HL-60 (cell line): ENCODE measurements at regions not wholly inside any gene's neighbourhood (a gene's known extent, or its start where the extent isn't known, plus 50 kb on each side); places are given as distances from the start of the nearest gene placed in this dataset.

Experiments
- DNase-seq, 2 experiments: peaks; one replicate each; pipeline ENCODE4 v3.0.0-alpha.2; 2010 to 2020; ENCODE audit warnings: low read depth in 1 of 2, low spot score in 1 of 2
- H3K27ac ChIP-seq: fragments of 250-450 bp; sonication (Bioruptor Pico); replicated peaks from 2 replicates; pipeline ENCODE4 v1.5.1; 2020; ENCODE audit warnings: mild to moderate bottlenecking, moderate library complexity
- H3K27me3 ChIP-seq: fragments of 250-450 bp; sonication (Bioruptor Pico); 2 replicates; pipeline ENCODE4 v1.5.1; 2021; ENCODE audit warnings: mild to moderate bottlenecking, moderate library complexity; ENCODE audit not compliant: insufficient read depth, poor library complexity, severe bottlenecking
- H3K4me3 ChIP-seq: replicated peaks from 2 replicates; pipeline ENCODE4 v1.5.1; 2011; ENCODE audit warnings: mild to moderate bottlenecking, control low read depth, low read length; ENCODE audit not compliant: insufficient read depth
- GABPA ChIP-seq: IDR thresholded peaks from 2 replicates; pipeline ENCODE4 v1.6.1; 2012; ENCODE audit warnings: low read depth
- POLR2AphosphoS5 ChIP-seq: IDR thresholded peaks from 2 replicates; pipeline ENCODE4 v1.6.1; 2012; ENCODE audit warnings: low read depth
- SPI1 ChIP-seq: IDR thresholded peaks from 2 replicates; pipeline ENCODE4 v1.6.1; 2012; ENCODE audit warnings: low read depth, mild to moderate bottlenecking, borderline replicate concordance
- TF ChIP-seq, protein P1 (sequence below): IDR thresholded peaks from 2 replicates; pipeline ENCODE4 v1.6.1; 2012; ENCODE audit warnings: low read depth; ENCODE audit not compliant: insufficient replicate concordance
- TF ChIP-seq, protein P2 (sequence below): IDR thresholded peaks from one replicate; pipeline ENCODE4 v1.5.1; 2011; ENCODE audit warnings: low read length, control low read depth, inconsistent platforms; ENCODE audit not compliant: insufficient read depth

DNA sequence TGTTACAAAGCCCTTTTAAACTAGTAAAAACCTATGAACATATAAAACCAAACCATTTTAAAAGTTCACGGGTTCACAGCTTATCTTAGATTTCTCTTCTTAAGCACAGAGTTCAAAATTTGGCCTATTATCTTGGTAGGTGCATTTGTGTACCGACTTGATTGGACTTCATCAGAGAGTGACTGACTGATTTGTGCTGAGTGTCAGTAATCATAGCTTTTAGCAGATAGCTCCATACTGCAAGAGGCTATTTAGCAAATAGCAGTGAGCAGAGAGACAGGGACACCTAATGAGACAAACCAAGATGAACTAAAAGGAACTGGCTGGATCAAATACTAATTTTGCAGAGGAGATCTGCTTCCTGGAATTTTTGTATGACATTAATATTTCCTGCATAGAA lies 274.5 kb downstream of the PRR16 start:
- no peak overlapping the region for H3K27ac ChIP-seq
- TF ChIP-seq, protein P1, sequence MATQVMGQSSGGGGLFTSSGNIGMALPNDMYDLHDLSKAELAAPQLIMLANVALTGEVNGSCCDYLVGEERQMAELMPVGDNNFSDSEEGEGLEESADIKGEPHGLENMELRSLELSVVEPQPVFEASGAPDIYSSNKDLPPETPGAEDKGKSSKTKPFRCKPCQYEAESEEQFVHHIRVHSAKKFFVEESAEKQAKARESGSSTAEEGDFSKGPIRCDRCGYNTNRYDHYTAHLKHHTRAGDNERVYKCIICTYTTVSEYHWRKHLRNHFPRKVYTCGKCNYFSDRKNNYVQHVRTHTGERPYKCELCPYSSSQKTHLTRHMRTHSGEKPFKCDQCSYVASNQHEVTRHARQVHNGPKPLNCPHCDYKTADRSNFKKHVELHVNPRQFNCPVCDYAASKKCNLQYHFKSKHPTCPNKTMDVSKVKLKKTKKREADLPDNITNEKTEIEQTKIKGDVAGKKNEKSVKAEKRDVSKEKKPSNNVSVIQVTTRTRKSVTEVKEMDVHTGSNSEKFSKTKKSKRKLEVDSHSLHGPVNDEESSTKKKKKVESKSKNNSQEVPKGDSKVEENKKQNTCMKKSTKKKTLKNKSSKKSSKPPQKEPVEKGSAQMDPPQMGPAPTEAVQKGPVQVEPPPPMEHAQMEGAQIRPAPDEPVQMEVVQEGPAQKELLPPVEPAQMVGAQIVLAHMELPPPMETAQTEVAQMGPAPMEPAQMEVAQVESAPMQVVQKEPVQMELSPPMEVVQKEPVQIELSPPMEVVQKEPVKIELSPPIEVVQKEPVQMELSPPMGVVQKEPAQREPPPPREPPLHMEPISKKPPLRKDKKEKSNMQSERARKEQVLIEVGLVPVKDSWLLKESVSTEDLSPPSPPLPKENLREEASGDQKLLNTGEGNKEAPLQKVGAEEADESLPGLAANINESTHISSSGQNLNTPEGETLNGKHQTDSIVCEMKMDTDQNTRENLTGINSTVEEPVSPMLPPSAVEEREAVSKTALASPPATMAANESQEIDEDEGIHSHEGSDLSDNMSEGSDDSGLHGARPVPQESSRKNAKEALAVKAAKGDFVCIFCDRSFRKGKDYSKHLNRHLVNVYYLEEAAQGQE, result no peak
- TF ChIP-seq, protein P2, sequence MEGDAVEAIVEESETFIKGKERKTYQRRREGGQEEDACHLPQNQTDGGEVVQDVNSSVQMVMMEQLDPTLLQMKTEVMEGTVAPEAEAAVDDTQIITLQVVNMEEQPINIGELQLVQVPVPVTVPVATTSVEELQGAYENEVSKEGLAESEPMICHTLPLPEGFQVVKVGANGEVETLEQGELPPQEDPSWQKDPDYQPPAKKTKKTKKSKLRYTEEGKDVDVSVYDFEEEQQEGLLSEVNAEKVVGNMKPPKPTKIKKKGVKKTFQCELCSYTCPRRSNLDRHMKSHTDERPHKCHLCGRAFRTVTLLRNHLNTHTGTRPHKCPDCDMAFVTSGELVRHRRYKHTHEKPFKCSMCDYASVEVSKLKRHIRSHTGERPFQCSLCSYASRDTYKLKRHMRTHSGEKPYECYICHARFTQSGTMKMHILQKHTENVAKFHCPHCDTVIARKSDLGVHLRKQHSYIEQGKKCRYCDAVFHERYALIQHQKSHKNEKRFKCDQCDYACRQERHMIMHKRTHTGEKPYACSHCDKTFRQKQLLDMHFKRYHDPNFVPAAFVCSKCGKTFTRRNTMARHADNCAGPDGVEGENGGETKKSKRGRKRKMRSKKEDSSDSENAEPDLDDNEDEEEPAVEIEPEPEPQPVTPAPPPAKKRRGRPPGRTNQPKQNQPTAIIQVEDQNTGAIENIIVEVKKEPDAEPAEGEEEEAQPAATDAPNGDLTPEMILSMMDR, result no peak
- TF ChIP-seq GABPA (no peak), POLR2AphosphoS5 (no peak), SPI1 (no peak)
- no peaks in the 10 kb centered on the region for H3K27me3 ChIP-seq
- no peak overlapping the region for H3K4me3 ChIP-seq
- DNase-seq, result no peak

DNA sequence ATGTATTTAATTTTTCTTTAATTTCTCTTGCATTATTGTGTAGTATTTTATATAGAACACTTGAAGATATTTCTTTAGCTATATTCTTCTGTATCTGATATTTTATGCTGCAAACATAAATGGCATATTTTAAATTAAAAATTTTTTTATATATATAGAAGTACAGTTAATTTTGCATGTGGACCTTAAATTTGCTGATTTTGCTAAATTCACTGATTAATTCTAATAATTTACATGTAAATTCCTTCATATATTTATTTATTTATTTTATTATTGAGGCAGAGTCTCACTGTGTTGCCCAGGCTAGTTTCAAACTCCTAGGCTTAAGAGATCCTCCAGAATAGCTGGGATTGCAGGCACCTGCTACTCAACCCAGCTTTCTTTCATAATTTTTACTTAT lies 276.9 kb downstream of the PRR16 start:
- TF ChIP-seq, protein P2, result no peak
- TF ChIP-seq GABPA (no peak), POLR2AphosphoS5 (no peak), SPI1 (no peak)
- TF ChIP-seq, protein P1, result no peak
- Histone ChIP-seq H3K4me3 (no peak overlapping the region), H3K27ac (no peak overlapping the region), H3K27me3 (no peaks in the 10 kb centered on the region)
- no peak for DNase-seq

DNA sequence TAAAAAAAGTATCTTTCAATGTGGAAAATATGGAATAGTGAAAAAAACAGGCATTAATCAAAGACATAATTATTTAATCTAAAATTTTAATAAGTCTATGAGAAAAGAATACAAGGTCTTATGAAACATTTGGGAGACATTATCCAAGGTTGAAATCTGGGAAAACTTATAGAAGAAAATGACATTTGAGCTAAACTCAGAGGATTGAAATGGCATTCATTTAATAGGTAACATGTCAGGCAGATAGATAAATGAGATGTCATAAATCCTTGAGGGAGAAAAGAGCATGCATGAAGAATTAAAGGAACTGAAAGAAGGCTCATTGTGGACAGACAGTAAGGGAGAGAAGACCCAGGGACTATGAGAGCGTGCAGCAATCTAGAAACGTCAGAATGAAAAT lies 284.4 kb downstream of the PRR16 start:
- no peak for TF ChIP-seq GABPA
- TF ChIP-seq, protein P2, result no peak
- no peak for TF ChIP-seq POLR2AphosphoS5
- TF ChIP-seq SPI1, result no peak
- TF ChIP-seq, protein P1, result no peak
- H3K27ac ChIP-seq, result no peak overlapping the region
- H3K4me3 ChIP-seq, result no peak overlapping the region
- H3K27me3 ChIP-seq, result no peaks in the 10 kb centered on the region
- no peak for DNase-seq
